ENCODE measurements at regions not wholly inside any gene's neighbourhood (a gene's known extent, or its start where the extent isn't known, plus 50 kb on each side); places are given as distances from the start of the nearest gene placed in this dataset.

DNA sequence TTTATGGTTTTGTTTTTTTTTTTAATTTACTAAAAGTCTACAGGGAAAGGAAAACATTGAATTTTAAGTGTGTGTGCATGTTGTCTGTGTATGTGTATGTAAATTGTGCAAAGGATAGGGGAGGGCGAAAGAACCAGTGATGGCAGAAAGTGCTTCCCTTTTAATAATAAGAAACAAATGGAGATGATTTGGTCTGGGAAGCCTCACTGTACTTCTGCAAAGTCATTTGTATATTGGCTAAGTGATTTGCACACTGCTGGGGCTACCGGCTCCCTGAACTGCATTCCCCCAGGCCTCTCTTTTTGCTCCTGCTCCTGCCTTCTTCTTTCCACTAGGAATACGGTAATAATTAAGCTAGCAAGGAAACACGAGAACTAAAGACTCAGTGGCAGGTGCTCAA, 101.2 kb downstream of the CD47 start:
- no peak overlapping the region for H4K91ac ChIP-seq (ENCODE audit: insufficient read length, low read depth, low read length)
- H3K4me3 Mint-ChIP-seq: no peak overlapping the region
- H3K79me2 ChIP-seq (ENCODE audit: insufficient read depth, low read length): no peaks in the 10 kb centered on the region
- peaks cover 2% of the 10 kb centered on the region for H3K27me3 Mint-ChIP-seq (ENCODE audit: low read depth)
- no peak overlapping the region for H3K56ac ChIP-seq (ENCODE audit: insufficient read length, low read depth, low read length)
- WGBS (ENCODE audit: extremely low coverage, insufficient read length, low lambda C conversion rate): no CpG with 5 or more reads among the region's 4 CpGs
- H3K4me2 ChIP-seq (ENCODE audit: insufficient read depth, insufficient read length, low read length): no peak overlapping the region
- no peak overlapping the region for H3K27ac ChIP-seq (ENCODE audit: insufficient read length, low read depth, low read length)
- H2BK12ac ChIP-seq (ENCODE audit: insufficient read length, low read depth, low read length): no peak overlapping the region
- H3K4me1 ChIP-seq (ENCODE audit: insufficient read depth, low read length): no peaks in the 10 kb centered on the region; the same call in 1 of the 2 replicates
- H3K23ac ChIP-seq (ENCODE audit: insufficient read length, low read depth, low read length): no peak overlapping the region
- H4K5ac ChIP-seq (ENCODE audit: insufficient read length, low read depth, low read length): no peak overlapping the region
- H3K9me3 Mint-ChIP-seq: no peaks in the 10 kb centered on the region
- H3T11ph ChIP-seq (ENCODE audit: low read length): no peak overlapping the region
- H4K8ac ChIP-seq (replicated peaks; ENCODE audit: insufficient read length, low read depth, low read length): no peak overlapping the region
- H2BK15ac ChIP-seq (ENCODE audit: low read depth, low read length): no peak overlapping the region
- H4K20me1 ChIP-seq (ENCODE audit: control insufficient read depth, insufficient read depth, insufficient read length): no peaks in the 10 kb centered on the region
- H2AFZ ChIP-seq (ENCODE audit: low read length): no peak overlapping the region
- H3K18ac ChIP-seq (ENCODE audit: insufficient read length, low read depth, low read length): no peak overlapping the region
- peaks cover 0 to 2% of the 10 kb centered on the region in 2 experiments; a peak in 2 of 4 replicates for H3K4me1 Mint-ChIP-seq
- no peaks in the 10 kb centered on the region for H3K23me2 ChIP-seq (ENCODE audit: insufficient read length, low read depth, low read length, poor library complexity, severe bottlenecking)
- DNase-seq: no peak
- H3K4ac ChIP-seq (ENCODE audit: low read depth, low read length): no peak overlapping the region
- TF ChIP-seq, protein P1, sequence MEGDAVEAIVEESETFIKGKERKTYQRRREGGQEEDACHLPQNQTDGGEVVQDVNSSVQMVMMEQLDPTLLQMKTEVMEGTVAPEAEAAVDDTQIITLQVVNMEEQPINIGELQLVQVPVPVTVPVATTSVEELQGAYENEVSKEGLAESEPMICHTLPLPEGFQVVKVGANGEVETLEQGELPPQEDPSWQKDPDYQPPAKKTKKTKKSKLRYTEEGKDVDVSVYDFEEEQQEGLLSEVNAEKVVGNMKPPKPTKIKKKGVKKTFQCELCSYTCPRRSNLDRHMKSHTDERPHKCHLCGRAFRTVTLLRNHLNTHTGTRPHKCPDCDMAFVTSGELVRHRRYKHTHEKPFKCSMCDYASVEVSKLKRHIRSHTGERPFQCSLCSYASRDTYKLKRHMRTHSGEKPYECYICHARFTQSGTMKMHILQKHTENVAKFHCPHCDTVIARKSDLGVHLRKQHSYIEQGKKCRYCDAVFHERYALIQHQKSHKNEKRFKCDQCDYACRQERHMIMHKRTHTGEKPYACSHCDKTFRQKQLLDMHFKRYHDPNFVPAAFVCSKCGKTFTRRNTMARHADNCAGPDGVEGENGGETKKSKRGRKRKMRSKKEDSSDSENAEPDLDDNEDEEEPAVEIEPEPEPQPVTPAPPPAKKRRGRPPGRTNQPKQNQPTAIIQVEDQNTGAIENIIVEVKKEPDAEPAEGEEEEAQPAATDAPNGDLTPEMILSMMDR (conservative IDR thresholded peaks at IDR 0.05): no peak
- no peak overlapping the region for H3K9ac ChIP-seq (ENCODE audit: extremely low read depth, insufficient read length, low read length)
- no peaks in the 10 kb centered on the region for H3K36me3 Mint-ChIP-seq (ENCODE audit: insufficient read depth in 1 of 3, low read depth in 3 of 3)
- H2BK5ac ChIP-seq (ENCODE audit: insufficient read length, low read length): no peak overlapping the region
- no peak overlapping the region for H2BK20ac ChIP-seq (ENCODE audit: low read depth, low read length, poor library complexity, severe bottlenecking)
- no peaks in the 10 kb centered on the region for H3K79me1 ChIP-seq (ENCODE audit: insufficient read depth, low read depth, low read length, poor library complexity, severe bottlenecking)
- no peak overlapping the region for H3K14ac ChIP-seq (ENCODE audit: insufficient read depth, low read length)
- H2BK120ac ChIP-seq (ENCODE audit: low read depth, low read length, poor library complexity, severe bottlenecking): no peak overlapping the region
- H3K27ac Mint-ChIP-seq: no peak overlapping the region
- no peak overlapping the region for H2AK5ac ChIP-seq (ENCODE audit: insufficient read length, low read length)
- H3K9me3 ChIP-seq (ENCODE audit: control insufficient read depth, low read depth, low read length): no peaks in the 10 kb centered on the region
- H3K27me3 ChIP-seq (ENCODE audit: insufficient read depth, low read length): no peaks in the 10 kb centered on the region

Measured in H9 (cell line).